ENCODE measurements at regions not wholly inside any gene's neighbourhood (a gene's known extent, or its start where the extent isn't known, plus 50 kb on each side); places are given as distances from the start of the nearest gene placed in this dataset.

DNA sequence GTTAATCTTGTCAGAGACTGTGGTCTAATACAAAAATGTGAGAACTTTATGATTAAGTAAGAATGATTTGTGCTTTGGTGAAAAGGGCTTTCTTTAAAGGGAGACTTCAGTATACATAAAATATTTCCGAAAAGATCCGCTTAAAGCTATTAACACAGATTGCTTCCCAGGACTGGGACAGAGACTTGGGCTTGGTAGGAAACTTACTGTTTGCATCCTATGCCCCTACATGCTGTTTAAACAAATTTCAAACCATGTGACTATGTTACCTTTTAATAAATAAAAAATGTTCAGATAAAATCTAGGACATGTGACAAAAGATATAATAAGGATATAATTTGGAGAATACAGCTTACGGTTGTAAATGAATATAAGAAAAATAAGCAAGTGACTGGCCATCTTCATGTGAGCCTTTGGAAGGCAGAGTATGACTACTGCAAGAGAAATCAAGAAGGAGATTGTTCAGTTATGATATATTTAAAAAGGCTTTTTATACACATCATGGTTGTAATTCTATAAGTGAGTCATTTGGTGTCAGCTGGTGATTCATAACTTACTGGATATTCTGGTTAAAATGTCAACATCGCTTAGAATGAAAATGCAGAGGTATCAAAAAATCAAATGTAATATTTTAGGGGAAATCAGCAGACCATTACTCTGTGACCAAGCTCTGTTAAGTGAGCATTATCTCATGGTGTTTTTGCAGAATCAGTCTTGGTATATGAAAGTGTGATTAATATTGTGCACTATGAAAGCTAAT is 234.7 kb upstream of the E2F7 start:
- no peak overlapping the region for H3K4me3 ChIP-seq (ENCODE audit: low read depth, low read length)
- TF ChIP-seq CTCF (IDR thresholded peaks at IDR 0.05; ENCODE audit: control insufficient read depth, extremely low read depth, insufficient read depth): no peak
- no peak for DNase-seq (ENCODE audit: low read depth)

DNA sequence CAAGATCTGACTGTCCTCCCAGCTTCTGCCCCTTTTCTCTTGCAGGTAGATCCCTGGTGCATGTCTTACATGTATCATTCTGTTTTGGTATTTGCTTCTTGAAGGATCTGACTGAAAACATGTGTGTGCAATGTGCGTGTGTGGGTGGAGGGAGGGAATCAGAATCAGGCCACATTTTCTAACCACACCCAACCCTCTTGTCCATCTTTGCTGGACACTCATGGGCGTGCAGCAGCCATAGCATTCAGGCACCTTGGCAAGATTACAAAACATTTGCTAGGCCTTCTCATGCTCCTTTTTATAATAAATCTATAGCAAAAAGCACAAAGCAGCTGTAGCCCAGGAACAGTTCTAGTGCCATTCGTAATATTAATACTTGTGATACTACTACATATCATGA is 233.6 kb upstream of the E2F7 start:
- no peak overlapping the region for H3K4me3 ChIP-seq (ENCODE audit: low read depth, low read length)
- DNase-seq (ENCODE audit: low read depth): no peak
- no peak for TF ChIP-seq CTCF (IDR thresholded peaks at IDR 0.05; ENCODE audit: control insufficient read depth, extremely low read depth, insufficient read depth)

- no peak overlapping the region for H3K4me3 ChIP-seq (ENCODE audit: low read depth, low read length)
- TF ChIP-seq CTCF (IDR thresholded peaks at IDR 0.05; ENCODE audit: control insufficient read depth, extremely low read depth, insufficient read depth): no peak
- DNase-seq (ENCODE audit: low read depth): no peak
These were observed 228.6 kb upstream of the E2F7 start for GRCh38 chr12:77294016-77294415.

- no peak for TF ChIP-seq CTCF (IDR thresholded peaks at IDR 0.05; ENCODE audit: control insufficient read depth, extremely low read depth, insufficient read depth)
- no peak overlapping the region for H3K4me3 ChIP-seq (ENCODE audit: low read depth, low read length)
- no peak for DNase-seq (ENCODE audit: low read depth)
These were observed 209.6 kb upstream of the E2F7 start for GRCh38 chr12:77274926-77275325.

GRCh38 chr12:77273898-77274297 is 208.5 kb upstream of the E2F7 start:
- no peak for DNase-seq (ENCODE audit: low read depth)
- H3K4me3 ChIP-seq (ENCODE audit: low read depth, low read length): no peak overlapping the region
- no peak for TF ChIP-seq CTCF (IDR thresholded peaks at IDR 0.05; ENCODE audit: control insufficient read depth, extremely low read depth, insufficient read depth)

DNA sequence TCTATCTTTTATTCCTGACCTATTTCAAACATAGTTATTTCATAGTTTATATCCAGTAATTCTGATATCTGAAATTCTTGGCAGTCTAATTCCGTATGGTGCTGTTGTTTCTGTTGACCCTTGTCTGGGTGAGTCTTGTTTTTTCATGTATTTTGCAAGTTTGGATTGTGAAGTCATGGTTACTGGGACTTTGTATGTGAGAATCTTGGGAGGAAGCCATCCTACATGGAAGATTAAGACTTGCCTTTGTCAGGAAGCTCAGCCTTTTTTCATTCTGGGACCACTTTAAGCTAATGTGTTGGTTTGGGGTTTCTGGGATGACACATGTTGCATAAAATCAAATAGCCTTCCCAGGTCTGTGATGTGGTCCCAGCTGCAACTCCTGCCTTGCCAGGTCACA is 191.6 kb upstream of the E2F7 start:
- TF ChIP-seq CTCF (IDR thresholded peaks at IDR 0.05; ENCODE audit: control insufficient read depth, extremely low read depth, insufficient read depth): no peak
- H3K4me3 ChIP-seq (ENCODE audit: low read depth, low read length): no peak overlapping the region
- no peak for DNase-seq (ENCODE audit: low read depth)

DNA sequence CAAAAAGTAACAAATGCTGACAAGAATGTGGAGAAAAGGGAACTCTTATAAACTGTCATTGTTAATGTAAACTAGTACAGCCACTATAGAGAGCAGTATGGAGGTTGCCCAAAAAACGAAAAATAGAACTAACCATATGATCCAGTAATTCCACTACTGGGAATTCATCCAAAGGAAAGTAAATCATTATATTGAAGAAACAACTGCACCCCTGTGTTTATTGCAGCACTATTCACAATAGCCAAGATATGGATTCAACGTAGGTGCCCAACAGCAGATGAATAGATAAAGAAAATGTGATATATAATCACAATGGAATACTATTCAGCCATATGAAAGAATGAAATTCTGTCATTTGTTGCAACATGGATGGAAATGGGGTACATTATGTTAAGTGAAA is 188.0 kb upstream of the E2F7 start:
- DNase-seq (ENCODE audit: low read depth): no peak
- H3K4me3 ChIP-seq (ENCODE audit: low read depth, low read length): no peak overlapping the region
- TF ChIP-seq CTCF (IDR thresholded peaks at IDR 0.05; ENCODE audit: control insufficient read depth, extremely low read depth, insufficient read depth): no peak

Measured in LNCaP clone FGC (cell line).